GM21529 (cell line): ENCODE measurements at regions not wholly inside any gene's neighbourhood (a gene's known extent, or its start where the extent isn't known, plus 50 kb on each side); places are given as distances from the start of the nearest gene placed in this dataset.

ENCODE experiments used
- ATAC-seq: cut with Tn5 transposase; IDR thresholded peaks from one replicate; pipeline ENCODE4 v1.9.1; 2021; ENCODE audit not compliant: unreplicated experiment

DNA sequence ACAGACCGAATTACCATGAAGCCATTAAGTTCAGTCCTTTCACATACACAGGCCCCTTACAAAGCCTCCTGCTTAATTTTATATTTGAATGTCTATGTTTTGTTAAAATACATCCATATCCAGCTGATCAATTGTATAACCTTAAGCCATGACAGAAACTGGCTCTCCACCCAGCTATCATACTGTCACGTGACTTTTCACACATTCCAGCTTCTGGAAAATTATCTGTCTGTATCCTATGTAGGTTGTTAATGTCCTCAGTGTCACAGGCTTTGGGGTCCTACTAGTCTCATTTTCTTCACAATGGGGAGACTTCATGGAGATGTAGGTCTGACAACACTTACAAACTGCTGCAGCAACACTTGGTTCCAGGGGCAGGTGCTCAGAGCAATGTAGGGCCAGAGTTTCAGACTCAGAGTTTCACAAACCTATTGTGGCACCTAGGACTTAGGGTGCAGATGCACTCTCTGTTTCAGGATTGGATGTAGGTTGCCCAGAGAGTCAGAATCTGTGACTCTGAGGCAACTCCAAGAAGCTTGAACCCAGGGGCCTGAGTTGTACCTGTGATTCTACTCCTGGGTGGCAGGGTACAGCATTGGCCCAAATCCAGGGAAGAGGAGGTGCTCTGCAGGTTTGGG lies 69.6 kb upstream of the PCDH20 start:
- ATAC-seq: no peak

DNA sequence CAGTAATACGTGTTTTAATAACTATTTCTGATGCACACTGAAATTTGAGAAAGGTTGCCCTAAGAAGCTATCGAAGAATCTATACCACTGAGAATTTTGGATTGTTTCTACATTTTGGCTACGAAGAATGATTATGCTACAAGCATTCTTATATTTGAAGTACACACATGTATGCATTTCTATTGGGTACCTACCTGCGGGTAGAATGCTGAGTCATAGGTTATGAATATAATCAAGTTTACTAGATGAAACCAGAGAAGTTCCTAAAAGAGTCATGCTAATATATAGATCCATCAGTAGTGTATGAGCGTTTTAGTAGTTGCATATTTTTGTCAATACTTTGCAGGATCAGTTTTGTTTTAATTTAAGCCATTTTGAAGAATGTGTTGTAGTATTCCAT lies 62.0 kb upstream of the PCDH20 start:
- ATAC-seq: no peak

DNA sequence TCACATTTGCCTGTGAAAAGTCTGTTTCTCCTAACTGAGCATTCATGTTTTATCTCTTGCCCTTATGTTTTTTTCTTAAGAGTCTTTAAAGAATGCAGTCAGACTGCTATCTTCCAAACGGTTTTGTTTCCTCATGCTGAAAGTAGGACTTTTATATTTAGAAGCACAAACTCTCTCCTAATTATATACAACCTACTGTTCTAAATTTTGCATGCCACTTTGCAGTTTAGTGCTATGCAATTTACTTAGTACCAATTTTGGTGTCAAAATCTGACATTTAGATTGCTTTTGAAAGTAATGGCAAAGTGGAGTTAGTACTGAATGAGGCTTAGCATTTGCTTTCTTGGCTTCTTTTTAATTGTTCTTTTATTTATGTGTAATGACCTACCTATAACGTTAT lies 55.1 kb upstream of the PCDH20 start:
- no peak for ATAC-seq

DNA sequence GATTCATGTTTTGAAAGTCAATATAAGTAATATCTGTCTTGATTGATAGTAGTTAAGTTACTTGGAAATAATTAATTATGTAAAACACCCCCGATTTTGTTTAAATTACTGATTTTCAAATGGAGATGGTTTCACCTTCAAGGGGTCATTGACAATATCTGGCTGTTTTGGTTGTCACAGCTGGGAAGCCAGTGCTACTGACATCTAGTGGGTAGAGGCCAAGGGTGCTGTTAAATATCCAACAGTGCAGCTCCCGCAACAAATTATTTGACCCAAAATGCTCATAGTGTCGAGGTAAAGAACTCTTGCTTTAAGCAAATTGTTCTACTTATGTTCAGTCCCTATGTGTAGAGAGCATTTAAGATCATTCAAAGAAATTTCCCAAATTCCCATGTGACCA lies 50.6 kb upstream of the PCDH20 start:
- ATAC-seq: no peak
